ENCODE measurements at regions not wholly inside any gene's neighbourhood (a gene's known extent, or its start where the extent isn't known, plus 50 kb on each side); places are given as distances from the start of the nearest gene placed in this dataset.

DNA sequence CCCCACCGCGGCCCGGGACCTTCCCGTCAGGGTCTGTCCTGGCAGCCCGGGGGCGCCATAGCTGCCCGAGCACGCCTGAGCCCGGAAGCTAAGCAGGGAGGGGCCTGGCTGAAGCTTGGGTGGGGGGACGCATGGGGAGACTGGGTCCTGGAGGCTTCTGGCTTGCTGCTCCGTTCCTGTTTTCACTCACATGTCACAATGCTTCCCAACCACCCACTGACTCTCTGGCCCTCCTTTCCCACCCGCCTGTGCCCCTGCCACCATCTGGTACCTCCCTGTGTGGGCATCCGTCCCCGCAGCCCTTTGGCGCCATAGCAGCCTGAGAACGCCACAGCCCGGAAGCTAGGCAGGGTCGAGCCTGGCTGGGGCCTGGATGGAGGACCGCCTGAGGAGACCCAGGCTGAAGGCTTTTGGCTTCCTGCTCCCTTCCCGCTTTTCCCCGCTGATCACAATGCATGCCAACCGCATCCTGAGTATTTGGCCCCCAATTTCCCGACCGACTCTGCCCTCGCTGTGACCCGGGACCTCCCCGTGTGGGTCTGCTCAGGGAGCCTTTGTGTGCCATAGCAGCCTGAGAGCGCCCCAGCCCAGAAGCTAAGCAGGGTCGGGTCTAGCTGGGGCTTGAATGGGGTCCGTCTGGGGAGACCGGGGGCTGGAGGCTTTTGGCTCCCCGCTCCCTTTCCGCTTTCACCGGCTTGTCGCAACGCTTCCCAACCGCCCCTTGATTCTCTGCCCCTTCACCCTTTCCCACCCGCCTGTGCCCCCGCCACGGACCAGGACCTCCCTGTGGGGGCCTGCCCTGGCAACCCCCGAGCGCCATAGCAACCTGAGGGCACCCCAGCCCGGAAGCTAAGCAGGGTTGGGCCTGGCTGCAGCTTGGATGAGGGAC lies 2290.1 kb downstream of the TP53TG3F start:
- no peaks in the 10 kb centered on the region for H3K36me3 ChIP-seq
- ATAC-seq (ENCODE audit: low FRiP score in 2 of 2): no peak
- no peaks in the 10 kb centered on the region for H3K27me3 ChIP-seq
- WGBS, 2 donors: 89 to 95% methylated on average over 27 to 40 of the region's 43 CpGs
- H3K9me3 ChIP-seq: peaks cover 0 to 88% (median 8%) of the 10 kb centered on the region in 4 donors
- H3K27ac ChIP-seq: no peak overlapping the region
- H3K4me3 ChIP-seq: no peak overlapping the region
- H3K4me1 ChIP-seq: no peaks in the 10 kb centered on the region
- DNase-seq: peak in 1 of 2 donors; percentile 51
- TF ChIP-seq EP300 (IDR thresholded peaks at IDR 0.05) (no peak), POLR2A (IDR thresholded peaks at IDR 0.05) (no peak), POLR2AphosphoS5 (IDR thresholded peaks at IDR 0.05) (no peak)
- TF ChIP-seq, protein P1, sequence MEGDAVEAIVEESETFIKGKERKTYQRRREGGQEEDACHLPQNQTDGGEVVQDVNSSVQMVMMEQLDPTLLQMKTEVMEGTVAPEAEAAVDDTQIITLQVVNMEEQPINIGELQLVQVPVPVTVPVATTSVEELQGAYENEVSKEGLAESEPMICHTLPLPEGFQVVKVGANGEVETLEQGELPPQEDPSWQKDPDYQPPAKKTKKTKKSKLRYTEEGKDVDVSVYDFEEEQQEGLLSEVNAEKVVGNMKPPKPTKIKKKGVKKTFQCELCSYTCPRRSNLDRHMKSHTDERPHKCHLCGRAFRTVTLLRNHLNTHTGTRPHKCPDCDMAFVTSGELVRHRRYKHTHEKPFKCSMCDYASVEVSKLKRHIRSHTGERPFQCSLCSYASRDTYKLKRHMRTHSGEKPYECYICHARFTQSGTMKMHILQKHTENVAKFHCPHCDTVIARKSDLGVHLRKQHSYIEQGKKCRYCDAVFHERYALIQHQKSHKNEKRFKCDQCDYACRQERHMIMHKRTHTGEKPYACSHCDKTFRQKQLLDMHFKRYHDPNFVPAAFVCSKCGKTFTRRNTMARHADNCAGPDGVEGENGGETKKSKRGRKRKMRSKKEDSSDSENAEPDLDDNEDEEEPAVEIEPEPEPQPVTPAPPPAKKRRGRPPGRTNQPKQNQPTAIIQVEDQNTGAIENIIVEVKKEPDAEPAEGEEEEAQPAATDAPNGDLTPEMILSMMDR (IDR thresholded peaks at IDR 0.05): no peak

DNA sequence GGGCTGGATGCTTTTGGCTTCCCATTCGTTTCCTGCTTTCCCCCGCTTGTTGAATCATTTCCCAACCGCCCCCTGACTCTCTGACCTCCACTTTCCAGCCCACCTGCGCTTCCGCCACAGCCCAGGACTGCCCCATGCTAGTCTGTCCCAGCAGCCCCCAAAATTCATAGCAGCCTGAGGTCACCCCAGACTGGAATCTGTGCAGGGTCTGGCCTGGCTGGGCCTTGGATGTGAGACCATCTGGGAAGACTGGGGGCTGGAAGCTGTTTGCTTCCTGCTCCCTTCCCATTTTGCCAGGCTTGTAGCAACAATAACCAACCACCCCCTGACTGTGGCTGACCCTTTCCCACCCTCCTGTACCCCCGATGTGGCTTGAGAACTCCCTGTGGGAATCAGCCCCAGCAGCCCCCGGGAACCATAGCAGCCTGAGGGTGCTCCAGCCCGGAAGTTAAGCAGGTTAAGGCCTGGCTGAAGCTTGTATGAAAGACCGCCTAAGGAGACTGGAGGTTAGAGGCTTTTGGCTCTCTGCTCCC lies 2290.8 kb downstream of the TP53TG3F start:
- ATAC-seq (ENCODE audit: low FRiP score in 2 of 2): no peak
- peaks cover 0 to 93% (median 8%) of the 10 kb centered on the region in 4 donors for H3K9me3 ChIP-seq

DNA sequence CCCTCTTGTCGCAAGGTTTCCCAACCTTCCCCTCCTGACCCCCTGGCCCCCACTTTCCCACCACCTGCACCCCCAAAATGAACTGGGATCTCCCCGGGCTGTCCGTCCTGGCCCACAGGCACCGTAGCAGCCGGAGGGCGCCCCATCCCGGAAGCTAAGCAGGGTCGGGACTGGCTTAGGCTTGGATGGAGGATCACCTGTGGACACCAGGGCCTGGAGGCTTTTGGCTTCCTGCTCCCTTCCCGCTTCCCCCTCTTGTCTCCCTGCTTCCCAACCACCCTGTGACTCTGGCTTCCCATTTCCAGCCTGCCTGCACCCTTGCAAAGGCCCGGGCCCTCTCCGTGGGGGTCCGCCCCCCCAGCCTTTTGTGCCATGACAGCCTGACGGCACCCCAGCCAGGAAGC lies 2291.3 kb downstream of the TP53TG3F start:
- Histone ChIP-seq H3K9me3 (peaks cover 0 to 93% (median 8%) of the 10 kb centered on the region in 4 donors), H3K27ac (no peak overlapping the region), H3K4me3 (no peak overlapping the region), H3K27me3 (no peaks in the 10 kb centered on the region), H3K36me3 (no peaks in the 10 kb centered on the region), H3K4me1 (no peaks in the 10 kb centered on the region)
- DNase-seq (peak in 1 of 2 donors; percentile 47), ATAC-seq (ENCODE audit: low FRiP score in 2 of 2) (no peak)
- TF ChIP-seq POLR2A (IDR thresholded peaks at IDR 0.05) (no peak), POLR2AphosphoS5 (IDR thresholded peaks at IDR 0.05) (no peak), EP300 (IDR thresholded peaks at IDR 0.05) (no peak)
- TF ChIP-seq, protein P1 (IDR thresholded peaks at IDR 0.05): no peak
- 92% methylated on average over 13 of the region's 13 CpGs for WGBS, 2 donors

More for the DNA sequence above, 2290.8 kb downstream of the TP53TG3F start:
- no peak for DNase-seq
- Histone ChIP-seq H3K27me3 (no peaks in the 10 kb centered on the region), H3K4me1 (no peaks in the 10 kb centered on the region), H3K4me3 (no peak overlapping the region), H3K36me3 (no peaks in the 10 kb centered on the region), H3K27ac (no peak overlapping the region)
- TF ChIP-seq EP300 (IDR thresholded peaks at IDR 0.05): no peak
- TF ChIP-seq, protein P1 (IDR thresholded peaks at IDR 0.05): no peak
- TF ChIP-seq POLR2A (IDR thresholded peaks at IDR 0.05): no peak
- no peak for TF ChIP-seq POLR2AphosphoS5 (IDR thresholded peaks at IDR 0.05)
- WGBS, 2 donors: 82 to 95% methylated on average over 9 of the region's 9 CpGs

DNA sequence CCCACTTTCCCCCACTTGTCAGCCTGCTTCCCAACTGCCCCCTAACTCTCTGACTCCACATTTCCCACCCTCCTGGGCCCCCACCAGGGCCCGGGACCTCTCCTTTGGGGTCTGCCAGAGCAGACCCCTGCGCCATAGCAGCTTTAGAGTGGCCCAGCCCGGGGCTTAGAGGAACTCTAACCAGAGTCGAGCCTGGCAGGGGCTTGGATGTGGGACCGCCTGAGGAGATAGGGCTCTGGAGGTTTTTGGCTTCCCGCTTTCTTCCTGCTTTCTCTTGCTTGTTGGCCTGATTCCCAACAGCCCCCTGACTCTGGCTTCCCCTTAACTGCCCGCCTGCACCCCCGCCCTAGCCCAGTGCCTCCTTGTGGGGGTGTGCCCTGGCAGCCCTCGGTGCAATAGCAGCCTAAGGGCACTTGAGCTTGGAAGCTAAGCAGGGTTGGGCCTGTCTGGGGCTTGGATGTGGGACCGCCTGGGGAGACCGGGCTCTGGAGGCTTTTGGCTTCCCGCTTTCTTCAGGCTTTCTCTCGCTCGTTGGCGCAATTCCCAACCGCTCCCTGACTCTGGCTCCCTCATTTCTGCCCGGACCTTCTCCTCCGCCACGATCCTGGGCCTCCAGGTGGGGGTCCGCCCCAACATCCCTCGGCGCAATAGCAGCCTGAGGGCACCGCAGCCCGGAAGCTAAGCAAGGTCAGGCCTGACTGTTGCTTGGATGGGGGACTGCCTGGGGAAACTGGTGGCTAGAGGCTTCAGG lies 2292.0 kb downstream of the TP53TG3F start:
- TF ChIP-seq, protein P1 (IDR thresholded peaks at IDR 0.05): no peak
- TF ChIP-seq POLR2A (IDR thresholded peaks at IDR 0.05) (no peak), POLR2AphosphoS5 (IDR thresholded peaks at IDR 0.05) (no peak), EP300 (IDR thresholded peaks at IDR 0.05) (no peak)
- Histone ChIP-seq H3K27ac (no peak overlapping the region), H3K36me3 (no peaks in the 10 kb centered on the region), H3K9me3 (peaks cover 0 to 86% (median 8%) of the 10 kb centered on the region in 4 donors), H3K27me3 (no peaks in the 10 kb centered on the region), H3K4me3 (no peak overlapping the region), H3K4me1 (no peaks in the 10 kb centered on the region)
- ATAC-seq (ENCODE audit: low FRiP score in 2 of 2) (no peak), DNase-seq (peak in 1 of 2 donors; percentile 57)
- WGBS, 2 donors: 91 to 92% methylated on average over 24 of the region's 24 CpGs
